Glomerular visceral epithelial cell (primary cell): ENCODE measurements at regions not wholly inside any gene's neighbourhood (a gene's known extent, or its start where the extent isn't known, plus 50 kb on each side); places are given as distances from the start of the nearest gene placed in this dataset.
"Not testable (repeated sequence)": the region's sequence is repeated elsewhere in the genome, so short reads cannot be mapped to it uniquely, and the experiment has no call there.

Experiments
- DNase-seq: peaks from one replicate; pipeline ENCODE4 v3.0.0-alpha.2; 2016; ENCODE audit errors: extremely low spot score

- no peak for DNase-seq
Measured at GRCh38 chr2:114254875-114255274, 187.6 kb upstream of the DPP10 start.

- DNase-seq, result no peak
Measured at GRCh38 chr2:114259389-114259788, 183.1 kb upstream of the DPP10 start.

GRCh38 chr2:114261366-114261765 is 181.1 kb upstream of the DPP10 start:
- DNase-seq, result no peak

GRCh38 chr2:114265261-114265660 is 177.2 kb upstream of the DPP10 start:
- DNase-seq, result no peak

- DNase-seq, result no peak
Measured at GRCh38 chr2:114274957-114275356, 167.5 kb upstream of the DPP10 start.

- no peak for DNase-seq
Measured at GRCh38 chr2:114281188-114281587, 161.3 kb upstream of the DPP10 start.

- DNase-seq, result no peak
Measured at GRCh38 chr2:114283774-114284173, 158.7 kb upstream of the DPP10 start.

GRCh38 chr2:114286438-114286837 is 156.0 kb upstream of the DPP10 start:
- DNase-seq, result no peak

GRCh38 chr2:114293355-114293754 is 149.1 kb upstream of the DPP10 start:
- DNase-seq, result no peak

- DNase-seq, result no peak
Measured at GRCh38 chr2:114294741-114295140, 147.7 kb upstream of the DPP10 start.

GRCh38 chr2:114300351-114300750 is 142.1 kb upstream of the DPP10 start:
- not testable (repeated sequence) for DNase-seq

- DNase-seq, result no peak
Measured at GRCh38 chr2:114316532-114317300, 125.7 kb upstream of the DPP10 start.

GRCh38 chr2:114330594-114330993 is 111.8 kb upstream of the DPP10 start:
- no peak for DNase-seq

- no peak for DNase-seq
Measured at GRCh38 chr2:114331934-114332333, 110.5 kb upstream of the DPP10 start.

GRCh38 chr2:114345246-114345645 is 97.2 kb upstream of the DPP10 start:
- no peak for DNase-seq

- DNase-seq, result no peak
Measured at GRCh38 chr2:114346658-114347057, 95.8 kb upstream of the DPP10 start.

- DNase-seq, result no peak
Measured at GRCh38 chr2:114350186-114350725, 92.2 kb upstream of the DPP10 start.

GRCh38 chr2:114352988-114353387 is 89.5 kb upstream of the DPP10 start:
- DNase-seq, result no peak

GRCh38 chr2:114354199-114354598 is 88.2 kb upstream of the DPP10 start:
- no peak for DNase-seq

- no peak for DNase-seq
Measured at GRCh38 chr2:114368705-114369104, 73.7 kb upstream of the DPP10 start.

GRCh38 chr2:114371721-114372120 is 70.7 kb upstream of the DPP10 start:
- not testable (repeated sequence) for DNase-seq

- DNase-seq, result no peak
Measured at GRCh38 chr2:114373591-114373990, 68.8 kb upstream of the DPP10 start.

GRCh38 chr2:114384441-114384840 is 58.0 kb upstream of the DPP10 start:
- DNase-seq, result no peak

- no peak for DNase-seq
Measured at GRCh38 chr2:114389021-114389420, 53.4 kb upstream of the DPP10 start.
